GM21515 (cell line): ENCODE measurements at regions not wholly inside any gene's neighbourhood (a gene's known extent, or its start where the extent isn't known, plus 50 kb on each side); places are given as distances from the start of the nearest gene placed in this dataset.
"Not testable (repeated sequence)": the region's sequence is repeated elsewhere in the genome, so short reads cannot be mapped to it uniquely, and the experiment has no call there.

ENCODE experiments used
- ATAC-seq: cut with Tn5 transposase; IDR thresholded peaks from one replicate; pipeline ENCODE4 v1.9.1; 2021; ENCODE audit not compliant: unreplicated experiment

DNA sequence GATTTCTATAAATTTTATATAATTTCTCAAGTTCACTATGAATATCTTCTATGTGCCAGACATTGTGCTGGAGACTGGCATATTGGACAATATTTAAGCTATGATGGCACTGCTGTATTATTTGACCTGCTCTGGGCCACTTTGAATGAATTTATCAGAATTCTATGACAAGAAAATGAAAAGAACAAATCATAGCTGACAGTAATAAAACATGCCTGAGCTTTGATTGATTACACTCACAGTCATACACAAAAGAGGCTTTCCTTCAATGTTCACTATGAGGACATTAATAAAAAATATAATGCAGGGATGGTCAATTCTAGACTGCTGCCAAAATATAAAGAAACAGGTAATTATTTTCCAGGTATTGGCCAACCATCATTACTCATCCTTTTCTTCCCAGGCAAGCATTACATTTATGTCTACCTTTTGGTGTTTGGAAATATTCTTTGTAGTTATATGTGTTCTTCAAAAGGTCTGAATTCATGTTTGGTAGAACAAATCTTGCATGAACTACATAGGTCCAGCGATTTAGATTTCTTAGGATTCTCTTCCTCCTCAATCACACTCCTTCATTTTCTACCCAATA lies 81.0 kb upstream of the ALCAM start:
- no peak for ATAC-seq

DNA sequence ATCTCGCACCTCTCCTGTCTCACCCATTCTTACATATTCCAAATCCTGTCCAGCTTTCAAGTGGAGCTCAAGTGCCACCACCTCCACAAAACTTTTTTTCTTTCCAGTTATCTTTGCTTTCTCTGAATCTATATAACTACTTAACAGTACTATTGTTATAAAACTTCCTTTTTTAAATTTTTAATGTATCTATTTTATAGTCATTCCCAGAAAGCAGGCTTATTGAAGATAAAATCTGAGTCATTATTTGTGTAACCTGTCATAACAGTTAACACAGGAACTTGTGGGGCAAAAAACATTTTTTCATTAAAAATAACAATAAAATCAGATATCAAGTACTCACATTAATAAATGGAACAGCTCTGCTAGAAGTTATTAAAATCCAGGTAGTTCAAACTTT lies 73.3 kb upstream of the ALCAM start:
- ATAC-seq, result no peak

DNA sequence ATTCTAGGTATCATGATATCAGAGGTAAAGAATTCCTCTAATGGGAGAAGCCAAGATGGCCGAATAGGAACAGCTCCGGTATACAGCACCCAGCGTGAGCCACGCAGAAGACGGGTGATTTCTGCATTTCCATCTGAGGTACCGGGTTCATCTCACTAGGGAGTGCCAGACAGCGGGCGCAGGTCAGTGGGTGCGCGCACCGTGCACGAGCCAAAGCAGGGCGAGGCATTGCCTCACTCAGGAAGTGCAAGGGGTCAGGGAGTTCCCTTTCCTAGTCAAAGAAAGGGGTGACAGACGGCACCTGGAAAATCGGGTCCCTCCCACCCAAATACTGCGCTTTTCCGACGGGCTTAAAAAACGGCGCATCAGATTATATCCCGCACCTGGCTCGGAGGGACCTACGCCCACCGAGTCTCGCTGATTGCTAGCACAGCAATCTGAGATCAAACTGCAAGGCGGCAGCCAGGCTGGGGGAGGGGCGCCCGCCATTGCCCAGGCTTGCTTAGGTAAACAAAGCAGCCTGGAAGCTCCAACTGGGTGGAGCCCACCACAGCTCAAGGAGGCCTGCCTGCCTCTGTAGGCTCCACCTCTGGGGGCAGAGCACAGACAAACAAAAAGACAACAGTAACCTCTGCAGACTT lies 70.4 kb upstream of the ALCAM start:
- not testable (repeated sequence) for ATAC-seq

DNA sequence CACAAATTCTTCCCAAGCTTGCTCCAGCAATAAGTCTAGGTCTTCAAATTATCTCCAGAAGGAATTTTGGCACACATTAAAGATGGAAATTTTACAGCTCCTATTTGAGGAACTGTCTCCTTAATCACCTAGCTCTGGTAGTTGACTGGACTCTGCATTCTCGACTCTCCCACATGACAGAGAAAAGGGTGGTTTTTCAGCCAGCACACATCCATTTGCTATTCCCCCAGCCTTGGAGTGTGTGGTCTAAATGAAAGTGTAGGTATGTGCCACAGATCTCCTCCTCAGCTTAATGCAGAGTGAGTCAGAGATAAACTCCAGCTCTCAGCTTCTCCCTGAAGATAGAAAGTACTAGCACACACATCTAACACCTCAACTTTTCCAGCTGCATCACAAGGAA lies 62.2 kb upstream of the ALCAM start:
- ATAC-seq, result no peak

DNA sequence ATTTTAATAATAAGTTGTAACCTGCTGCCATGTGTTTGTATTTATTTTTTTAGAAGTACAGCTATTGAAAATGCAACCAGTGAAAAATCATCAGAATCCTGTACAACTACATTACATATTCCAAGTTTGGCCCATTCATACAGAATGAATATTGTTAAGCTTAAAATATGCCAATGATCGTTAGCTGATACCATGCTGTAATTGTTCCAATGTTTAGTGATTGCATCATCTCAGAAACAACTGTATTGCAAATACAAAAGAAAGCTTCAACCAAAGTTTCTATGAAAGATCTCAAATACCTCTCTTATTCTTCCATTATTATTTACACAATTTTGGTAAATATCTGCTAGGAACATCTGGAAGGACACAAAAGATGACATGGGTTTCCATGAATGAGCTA lies 51.6 kb upstream of the ALCAM start:
- ATAC-seq, result no peak

DNA sequence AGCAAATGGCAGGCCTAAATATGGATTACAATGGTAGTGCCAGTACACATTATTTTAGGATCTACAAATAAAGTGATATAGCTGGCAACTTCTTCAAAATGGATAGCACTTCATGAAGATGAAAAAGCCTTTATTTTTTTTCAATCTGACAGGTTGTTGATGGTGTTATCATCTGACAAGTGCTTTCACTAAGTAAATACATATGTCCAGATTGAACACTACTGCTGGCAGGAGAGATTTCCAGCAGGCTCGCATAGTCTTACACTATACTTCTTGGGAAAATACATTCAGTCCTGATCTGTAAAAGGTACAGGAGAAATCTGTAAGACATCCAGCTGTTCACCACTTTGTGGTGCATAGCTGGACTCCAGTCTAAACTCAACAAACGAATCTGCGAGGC lies 50.9 kb upstream of the ALCAM start:
- ATAC-seq, result no peak

DNA sequence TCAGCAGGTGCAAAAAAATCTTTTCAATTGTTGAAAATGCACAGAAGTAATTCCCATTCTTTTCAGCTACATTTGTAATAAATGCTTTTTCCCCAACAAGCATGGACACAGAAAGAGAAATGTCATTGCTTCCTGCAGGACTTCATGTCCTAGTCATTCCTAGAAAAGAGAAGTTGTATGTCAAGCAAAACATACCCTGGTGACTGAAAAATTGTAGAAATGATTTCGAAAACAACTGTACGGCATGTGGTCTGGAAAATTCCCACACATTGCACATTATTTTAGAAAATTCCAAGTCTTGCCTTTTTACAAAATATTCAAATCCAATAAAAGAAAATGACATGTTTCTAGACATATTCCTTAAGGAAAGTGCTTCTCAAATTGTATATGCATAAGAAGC lies 50.4 kb upstream of the ALCAM start:
- ATAC-seq, result no peak
